ENCODE measurements at regions not wholly inside any gene's neighbourhood (a gene's known extent, or its start where the extent isn't known, plus 50 kb on each side); places are given as distances from the start of the nearest gene placed in this dataset.
A peak's percentile ranks its signal among the peaks of the same experiment; 100 is the strongest.

- 0 out of 2 replicates have a peak overlapping the region, but pooled peaks have one; percentile 66 for H3K27ac ChIP-seq (ENCODE audit: low read length)
- H3K4me3 ChIP-seq (ENCODE audit: low read depth in 2 of 2, low read length in 2 of 2): no peak overlapping the region
- ChIA-PET POLR2A (no interaction called here), CTCF (no interaction called here)
- no peaks in the 10 kb centered on the region for H3K9me3 ChIP-seq (ENCODE audit: control insufficient read depth, insufficient read depth, low read depth, low read length)
- no peaks in the 10 kb centered on the region for H3K27me3 ChIP-seq (ENCODE audit: control insufficient read depth, insufficient read depth, low read length)
- intact Hi-C loops (cut with micrococcal nuclease; ENCODE audit: unreplicated experiment): no loop called here
- TF ChIP-seq CTCF (IDR thresholded peaks at IDR 0.05) (no peak), SIN3A (IDR thresholded peaks at IDR 0.05; ENCODE audit: borderline replicate concordance, insufficient read depth, low read depth, low read length) (no peak), REST (IDR thresholded peaks at IDR 0.05; ENCODE audit: insufficient read depth in 1 of 2, low read depth in 2 of 2, low read length in 1 of 2) (no peak), TCF7L2 (IDR thresholded peaks at IDR 0.05; ENCODE audit: low read depth, low read length) (no peak), POLR2AphosphoS5 (IDR thresholded peaks at IDR 0.05; ENCODE audit: low read depth, low read length) (no peak)
- DNase-seq (ENCODE audit: low read depth, low spot score): no peak
- no TSS peak for BruUV-seq (replicated peaks)
- no peak for ATAC-seq
- peaks cover 19% of the 10 kb centered on the region for H3K4me1 ChIP-seq (ENCODE audit: control insufficient read depth, insufficient read depth, low read length)
- H3K36me3 ChIP-seq (ENCODE audit: control insufficient read depth, insufficient read depth, low read length): no peaks in the 10 kb centered on the region
- in situ Hi-C loops (cut with HindIII; ENCODE audit: low pct_unique_long_range_greater_than_20kb, low sequenced_read_pairs): no loop called here
Observed at GRCh38 chr10:33036670-33037069, 78.6 kb upstream of the ITGB1 start.

- intact Hi-C loops (cut with micrococcal nuclease; ENCODE audit: unreplicated experiment): no loop called here
Observed at GRCh38 chr10:33035411-33035810, 77.4 kb upstream of the ITGB1 start.

More at GRCh38 chr10:33035411-33035810, 77.4 kb upstream of the ITGB1 start:
- no peak for ATAC-seq
- Histone ChIP-seq H3K9me3 (ENCODE audit: control insufficient read depth, insufficient read depth, low read depth, low read length) (no peaks in the 10 kb centered on the region), H3K4me1 (ENCODE audit: control insufficient read depth, insufficient read depth, low read length) (peaks cover 22% of the 10 kb centered on the region), H3K27ac (ENCODE audit: low read length) (peak overlapping the region; percentile 97), H3K27me3 (ENCODE audit: control insufficient read depth, insufficient read depth, low read length) (no peaks in the 10 kb centered on the region), H3K4me3 (ENCODE audit: low read depth in 2 of 2, low read length in 2 of 2) (no peak overlapping the region), H3K36me3 (ENCODE audit: control insufficient read depth, insufficient read depth, low read length) (no peaks in the 10 kb centered on the region)
- no TSS peak for BruUV-seq (replicated peaks)
- TF ChIP-seq CTCF (IDR thresholded peaks at IDR 0.05): no peak
- no peak for TF ChIP-seq SIN3A (IDR thresholded peaks at IDR 0.05; ENCODE audit: borderline replicate concordance, insufficient read depth, low read depth, low read length)
- TF ChIP-seq TCF7L2 (IDR thresholded peaks at IDR 0.05; ENCODE audit: low read depth, low read length): no peak
- TF ChIP-seq REST (IDR thresholded peaks at IDR 0.05; ENCODE audit: insufficient read depth in 1 of 2, low read depth in 2 of 2, low read length in 1 of 2): no peak
- no peak for TF ChIP-seq POLR2AphosphoS5 (IDR thresholded peaks at IDR 0.05; ENCODE audit: low read depth, low read length)
- in situ Hi-C loops (cut with HindIII; ENCODE audit: low pct_unique_long_range_greater_than_20kb, low sequenced_read_pairs): no loop called here
- ChIA-PET POLR2A (no interaction called here), CTCF (no interaction called here)
- DNase-seq (ENCODE audit: low read depth, low spot score): no peak
